SU-DHL-6 (cell line): ENCODE measurements at regions not wholly inside any gene's neighbourhood (a gene's known extent, or its start where the extent isn't known, plus 50 kb on each side); places are given as distances from the start of the nearest gene placed in this dataset.

Source experiments
- H2AFZ ChIP-seq: fragments of 200-600 bp; sonication (generic); 2 replicates; pipeline ENCODE4 v1.6.1; 2014; ENCODE audit warnings: low read depth, mild to moderate bottlenecking, moderate library complexity, mixed read lengths, antibody characterized with exemption, low read length; ENCODE audit not compliant: severe bottlenecking
- H3F3A ChIP-seq: fragments of 200-600 bp; shearing (Covaris generic); 2 replicates; pipeline ENCODE4 v1.6.0; 2016; ENCODE audit warnings: antibody characterized with exemption, mild to moderate bottlenecking; ENCODE audit not compliant: insufficient read depth
- H3K27ac ChIP-seq: fragments of 200-600 bp; sonication (generic); 2 replicates; pipeline ENCODE4 v1.5.1; 2016; ENCODE audit warnings: low read depth, mild to moderate bottlenecking, low read length, moderate library complexity, mixed read lengths
- H3K27me3 ChIP-seq: fragments of 200-600 bp; sonication (generic), shearing (Covaris generic); 2 replicates; pipeline ENCODE4 v1.6.0; 2014; ENCODE audit warnings: mild to moderate bottlenecking, low read length
- H3K36me3 ChIP-seq: fragments of 200-600 bp; sonication (generic); 2 replicates; pipeline ENCODE4 v1.6.1; 2014; ENCODE audit warnings: mild to moderate bottlenecking, low read length, mixed read lengths
- H3K4me2 ChIP-seq: fragments of 300-600, 200-600 bp; shearing (Covaris generic), sonication (generic); 2 replicates; pipeline ENCODE4 v1.6.0; 2014; ENCODE audit warnings: low read length, low read depth, mild to moderate bottlenecking; ENCODE audit not compliant: poor library complexity, severe bottlenecking
- H3K4me3 ChIP-seq: fragments of 200-600 bp; sonication (generic); 2 replicates; pipeline ENCODE4 v1.5.1; 2014; ENCODE audit warnings: antibody characterized with exemption, low read length, mild to moderate bottlenecking, mixed read lengths; ENCODE audit not compliant: insufficient read depth, poor library complexity, severe bottlenecking
- H3K79me2 ChIP-seq: fragments of 200-600 bp; sonication (generic); 2 replicates; pipeline ENCODE4 v1.6.1; 2014; ENCODE audit warnings: mild to moderate bottlenecking, low read length, moderate library complexity; ENCODE audit not compliant: insufficient read depth
- H3K9ac ChIP-seq: fragments of 200-600 bp; sonication (generic); 2 replicates; pipeline ENCODE4 v1.7.0; 2014; ENCODE audit warnings: mild to moderate bottlenecking, low read length
- H3K9me2 ChIP-seq: fragments of 200-600 bp; sonication (generic); replicated peaks from 2 replicates; pipeline ENCODE4 v1.6.1; 2014; ENCODE audit warnings: low read length; ENCODE audit not compliant: insufficient read depth
- H3K9me3 ChIP-seq: fragments of 200-600 bp; sonication (generic); 2 replicates; pipeline ENCODE4 v1.6.1; 2014; ENCODE audit warnings: low read length, mixed read lengths; ENCODE audit not compliant: insufficient read depth
- H4K20me1 ChIP-seq: fragments of 200-600 bp; sonication (generic); 2 replicates; pipeline ENCODE4 v1.6.1; 2014; ENCODE audit warnings: low read depth, mild to moderate bottlenecking, antibody characterized with exemption, low read length, moderate library complexity, mixed read lengths
- CTCF ChIP-seq: fragments of 200-600 bp; sonication (generic); IDR thresholded peaks from one replicate; pipeline ENCODE4 v1.5.1; 2017; ENCODE audit warnings: antibody characterized with exemption, mild to moderate bottlenecking, low read length, moderate library complexity; ENCODE audit not compliant: insufficient read depth, poor library complexity, severe bottlenecking
- EZH2phosphoT487 ChIP-seq: fragments of 200-600 bp; sonication (generic), shearing (Covaris generic); conservative IDR thresholded peaks from 2 replicates; pipeline ENCODE4 v1.6.1; 2018; ENCODE audit warnings: mild to moderate bottlenecking, antibody characterized with exemption, low read length, moderate library complexity, mixed read lengths

DNA sequence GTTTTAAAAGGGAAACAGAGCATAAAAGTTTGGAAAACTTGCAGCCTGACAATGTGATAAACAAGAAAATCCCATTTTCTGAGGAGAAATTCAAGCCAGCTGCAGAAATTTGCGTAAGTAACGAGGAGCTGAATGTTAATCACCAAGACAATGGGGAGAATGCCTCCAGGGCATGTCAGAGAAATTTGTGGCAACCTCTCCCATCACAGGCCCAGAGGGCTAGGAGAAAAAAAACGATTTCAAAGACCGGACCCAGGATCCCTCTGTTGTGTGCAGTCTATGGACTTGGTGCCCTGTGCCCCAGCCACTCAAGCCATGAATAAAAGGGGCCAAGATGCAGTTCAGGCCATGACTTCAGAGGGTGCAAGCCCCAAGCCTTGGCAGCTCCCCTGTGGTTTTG is 355.4 kb upstream of the NDST3 start:
- no peak overlapping the region for H2AFZ ChIP-seq
- no peaks in the 10 kb centered on the region for H4K20me1 ChIP-seq
- no peak for TF ChIP-seq CTCF
- TF ChIP-seq EZH2phosphoT487, result no peak
- H3K79me2 ChIP-seq, result no peaks in the 10 kb centered on the region
- no peaks in the 10 kb centered on the region for H3K9me2 ChIP-seq
- H3K4me3 ChIP-seq, result no peak overlapping the region
- no peak overlapping the region for H3K27ac ChIP-seq
- no peak overlapping the region for H3K9ac ChIP-seq
- H3F3A ChIP-seq, result no peaks in the 10 kb centered on the region
- H3K9me3 ChIP-seq, result no peaks in the 10 kb centered on the region
- H3K4me2 ChIP-seq, result no peak overlapping the region
- no peaks in the 10 kb centered on the region for H3K27me3 ChIP-seq
- H3K36me3 ChIP-seq, result no peaks in the 10 kb centered on the region

DNA sequence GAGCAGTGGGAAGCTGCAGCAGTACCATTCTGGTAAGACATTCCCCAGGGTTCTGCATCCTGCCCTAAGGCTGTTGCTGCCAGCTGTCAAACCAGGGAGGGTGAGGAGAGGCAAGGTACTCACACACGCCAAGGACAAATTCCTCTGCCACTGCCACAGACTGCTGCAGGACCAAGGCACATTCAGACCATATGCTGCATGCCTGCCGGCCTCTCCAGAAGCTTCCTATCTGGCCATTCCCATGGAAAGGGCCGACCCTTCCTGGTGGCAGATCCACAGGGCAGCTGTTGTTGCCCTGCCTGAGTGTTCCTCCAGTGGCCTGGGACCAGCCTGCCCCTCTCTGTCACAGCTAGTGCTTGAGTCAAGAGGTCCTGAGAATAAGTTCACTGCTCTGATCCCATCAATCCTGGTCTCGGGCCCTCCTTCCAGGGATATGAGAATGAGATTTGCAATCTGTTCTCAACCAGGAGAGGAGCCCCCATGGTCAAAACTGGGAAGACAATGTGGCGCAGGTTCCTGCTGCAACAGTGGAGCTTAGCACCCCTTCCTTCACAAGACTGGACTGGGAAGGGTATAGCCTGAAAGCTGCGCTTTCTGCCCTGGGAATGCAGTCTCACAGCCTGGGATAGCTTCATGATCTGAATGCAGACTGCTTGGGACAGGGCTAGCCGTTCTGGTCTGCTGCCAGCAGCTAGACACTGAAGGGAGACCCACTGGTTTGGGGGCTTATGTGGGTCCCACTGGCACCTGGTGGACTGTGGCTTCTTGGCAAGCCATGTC is 342.5 kb upstream of the NDST3 start:
- Histone ChIP-seq H3K79me2 (no peaks in the 10 kb centered on the region), H3F3A (no peaks in the 10 kb centered on the region), H2AFZ (no peak overlapping the region), H3K4me2 (no peak overlapping the region), H3K36me3 (no peaks in the 10 kb centered on the region), H4K20me1 (no peaks in the 10 kb centered on the region), H3K9me3 (no peaks in the 10 kb centered on the region), H3K4me3 (no peak overlapping the region), H3K27me3 (no peaks in the 10 kb centered on the region), H3K9ac (no peak overlapping the region), H3K27ac (no peak overlapping the region), H3K9me2 (no peaks in the 10 kb centered on the region)
- TF ChIP-seq EZH2phosphoT487, result no peak
- no peak for TF ChIP-seq CTCF

DNA sequence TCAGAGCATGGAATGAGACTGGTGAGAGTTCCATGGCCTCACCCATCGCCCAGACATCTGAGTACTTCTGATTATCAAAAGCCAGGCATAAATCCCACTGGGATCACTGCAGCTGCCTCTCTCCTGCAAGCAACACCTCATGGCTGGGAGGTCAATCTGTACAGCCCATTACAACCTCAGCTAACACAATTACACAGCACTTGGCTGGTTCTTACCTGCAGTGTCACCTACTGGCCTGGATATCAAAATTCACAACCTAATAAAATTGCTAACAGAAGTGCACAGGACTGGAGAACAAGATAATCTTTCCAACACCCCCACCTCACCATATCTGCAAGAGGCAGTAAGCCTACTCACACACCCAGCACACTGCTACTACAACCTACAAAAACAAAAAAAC is 341.7 kb upstream of the NDST3 start:
- H3K36me3 ChIP-seq, result no peaks in the 10 kb centered on the region
- TF ChIP-seq EZH2phosphoT487, result no peak
- TF ChIP-seq CTCF, result no peak
- no peaks in the 10 kb centered on the region for H3K27me3 ChIP-seq

More for the DNA sequence above, 341.7 kb upstream of the NDST3 start:
- Histone ChIP-seq H3F3A (no peaks in the 10 kb centered on the region), H3K27ac (no peak overlapping the region), H3K9ac (no peak overlapping the region), H3K9me3 (no peaks in the 10 kb centered on the region), H3K4me2 (no peak overlapping the region), H2AFZ (no peak overlapping the region), H3K79me2 (no peaks in the 10 kb centered on the region), H4K20me1 (no peaks in the 10 kb centered on the region), H3K9me2 (no peaks in the 10 kb centered on the region), H3K4me3 (no peak overlapping the region)
